ENCODE measurements at regions not wholly inside any gene's neighbourhood (a gene's known extent, or its start where the extent isn't known, plus 50 kb on each side); places are given as distances from the start of the nearest gene placed in this dataset.

DNA sequence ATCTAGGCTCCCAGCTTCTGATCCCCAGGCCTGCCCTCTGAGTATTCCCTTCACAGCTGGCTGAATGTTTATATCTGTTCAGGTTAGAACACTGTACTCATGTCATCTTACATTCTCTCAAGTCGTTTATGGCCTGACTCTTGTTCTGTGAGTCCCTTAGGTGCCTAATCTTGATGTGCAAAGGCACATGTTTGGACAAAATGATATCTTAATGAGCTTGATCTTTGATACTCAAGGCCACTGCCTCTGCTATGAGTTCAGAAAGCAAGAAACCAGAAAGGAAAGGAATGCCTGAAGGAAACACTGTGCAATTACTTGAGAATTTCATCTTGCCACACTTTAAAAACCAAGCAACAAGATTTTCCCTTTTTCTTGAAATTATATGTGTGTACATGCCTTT lies 391.8 kb upstream of the ZNF608 start:
- TF ChIP-seq, protein P1, sequence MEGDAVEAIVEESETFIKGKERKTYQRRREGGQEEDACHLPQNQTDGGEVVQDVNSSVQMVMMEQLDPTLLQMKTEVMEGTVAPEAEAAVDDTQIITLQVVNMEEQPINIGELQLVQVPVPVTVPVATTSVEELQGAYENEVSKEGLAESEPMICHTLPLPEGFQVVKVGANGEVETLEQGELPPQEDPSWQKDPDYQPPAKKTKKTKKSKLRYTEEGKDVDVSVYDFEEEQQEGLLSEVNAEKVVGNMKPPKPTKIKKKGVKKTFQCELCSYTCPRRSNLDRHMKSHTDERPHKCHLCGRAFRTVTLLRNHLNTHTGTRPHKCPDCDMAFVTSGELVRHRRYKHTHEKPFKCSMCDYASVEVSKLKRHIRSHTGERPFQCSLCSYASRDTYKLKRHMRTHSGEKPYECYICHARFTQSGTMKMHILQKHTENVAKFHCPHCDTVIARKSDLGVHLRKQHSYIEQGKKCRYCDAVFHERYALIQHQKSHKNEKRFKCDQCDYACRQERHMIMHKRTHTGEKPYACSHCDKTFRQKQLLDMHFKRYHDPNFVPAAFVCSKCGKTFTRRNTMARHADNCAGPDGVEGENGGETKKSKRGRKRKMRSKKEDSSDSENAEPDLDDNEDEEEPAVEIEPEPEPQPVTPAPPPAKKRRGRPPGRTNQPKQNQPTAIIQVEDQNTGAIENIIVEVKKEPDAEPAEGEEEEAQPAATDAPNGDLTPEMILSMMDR (conservative IDR thresholded peaks at IDR 0.05): no peak
- H3K27ac ChIP-seq: no peak overlapping the region

DNA sequence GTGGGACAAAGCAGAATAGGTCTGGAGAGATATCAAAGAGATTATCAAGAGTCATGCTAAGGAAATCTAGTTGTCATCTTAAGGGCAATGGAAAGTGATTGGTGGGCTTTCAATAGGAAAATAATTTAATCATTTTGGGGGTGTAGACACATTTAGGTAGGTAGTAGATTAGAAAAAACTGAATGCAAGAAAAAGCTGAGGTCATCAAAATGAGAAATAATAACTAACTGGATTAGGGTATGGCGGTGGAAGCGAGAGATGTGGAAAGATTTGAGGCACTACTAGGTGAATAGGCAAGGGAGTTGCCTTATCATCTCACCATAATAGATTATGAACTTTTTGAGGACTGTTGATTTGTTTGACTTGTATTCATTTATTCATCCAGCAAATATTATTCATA lies 393.2 kb upstream of the ZNF608 start:
- no peak overlapping the region for H3K27ac ChIP-seq
- TF ChIP-seq, protein P1 (conservative IDR thresholded peaks at IDR 0.05): no peak

DNA sequence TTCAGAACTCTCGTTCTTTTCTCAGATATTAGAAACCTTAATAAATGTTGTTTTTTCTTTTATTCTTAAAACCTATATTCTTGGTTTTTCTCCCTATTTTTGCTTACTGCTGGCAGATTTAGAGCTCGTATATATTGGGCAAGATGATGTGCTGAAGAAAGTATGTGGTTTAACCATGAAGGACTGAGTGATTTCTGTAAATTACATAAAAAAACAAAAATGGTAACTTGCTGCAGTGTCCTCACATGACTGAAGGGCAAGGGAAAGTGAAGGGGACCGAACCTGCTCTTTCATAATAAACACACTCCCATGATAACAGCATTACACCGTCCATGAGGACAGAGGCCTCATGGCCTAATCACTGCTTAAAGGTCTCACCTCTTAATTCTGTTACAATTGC lies 393.8 kb upstream of the ZNF608 start:
- TF ChIP-seq, protein P1 (conservative IDR thresholded peaks at IDR 0.05): no peak
- no peak overlapping the region for H3K27ac ChIP-seq

DNA sequence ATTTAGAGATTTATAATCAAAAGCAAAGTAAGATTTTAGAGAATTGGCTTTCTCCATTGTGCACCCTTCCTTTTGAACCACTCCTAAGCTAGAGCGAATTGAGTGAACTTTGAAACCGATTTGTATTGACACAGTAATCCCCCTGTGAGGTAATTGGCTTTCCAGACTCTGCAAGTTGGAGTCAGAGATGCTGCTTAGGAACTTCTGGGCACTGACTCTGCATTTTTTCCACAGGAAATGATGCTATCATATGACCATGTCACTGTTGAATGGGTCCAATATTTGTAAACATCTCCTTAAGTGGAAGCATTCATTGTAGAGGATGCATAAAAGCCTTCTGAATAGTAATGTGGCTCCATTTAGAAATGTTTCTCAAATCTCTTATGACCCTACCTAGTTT lies 394.4 kb upstream of the ZNF608 start:
- no peak overlapping the region for H3K27ac ChIP-seq
- TF ChIP-seq, protein P1 (conservative IDR thresholded peaks at IDR 0.05): no peak

DNA sequence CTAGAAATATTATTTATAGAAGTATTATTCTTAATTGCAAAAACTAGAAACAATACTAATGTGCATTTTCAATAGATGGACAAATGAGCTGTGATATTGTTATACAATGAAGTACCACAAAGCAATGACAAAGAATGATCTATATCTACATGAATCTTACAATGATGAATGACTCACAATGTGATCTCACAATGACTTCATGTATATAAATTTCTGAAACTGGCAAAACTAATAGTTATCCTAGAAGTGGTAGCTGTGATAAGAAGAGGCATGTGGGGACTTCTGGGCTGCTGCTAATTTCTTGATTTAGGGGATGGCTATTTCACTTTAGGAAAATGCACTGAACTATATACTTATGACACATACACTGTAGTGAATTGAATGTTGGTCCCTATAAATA lies 396.0 kb upstream of the ZNF608 start:
- H3K27ac ChIP-seq: no peak overlapping the region
- TF ChIP-seq, protein P1 (conservative IDR thresholded peaks at IDR 0.05): no peak

DNA sequence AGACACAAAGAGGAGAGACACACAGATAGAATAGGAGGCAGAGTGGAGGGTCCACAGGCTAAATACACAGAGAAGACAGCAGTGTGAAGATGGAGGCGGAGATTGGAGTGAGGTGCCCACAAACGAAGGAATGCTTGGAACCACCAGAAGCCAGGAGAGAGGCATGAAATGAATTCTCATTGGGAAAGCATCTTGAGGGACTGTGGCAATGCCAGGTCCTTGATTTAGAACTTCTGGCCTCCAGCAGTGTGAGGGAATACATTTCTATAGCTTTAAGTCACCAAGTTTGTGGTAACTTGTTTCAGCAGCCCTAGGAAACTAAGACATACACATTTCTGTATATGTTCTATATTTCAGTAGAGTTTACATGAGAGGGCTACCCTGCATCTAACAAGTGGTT lies 396.6 kb upstream of the ZNF608 start:
- no peak overlapping the region for H3K27ac ChIP-seq
- TF ChIP-seq, protein P1 (conservative IDR thresholded peaks at IDR 0.05): no peak

DNA sequence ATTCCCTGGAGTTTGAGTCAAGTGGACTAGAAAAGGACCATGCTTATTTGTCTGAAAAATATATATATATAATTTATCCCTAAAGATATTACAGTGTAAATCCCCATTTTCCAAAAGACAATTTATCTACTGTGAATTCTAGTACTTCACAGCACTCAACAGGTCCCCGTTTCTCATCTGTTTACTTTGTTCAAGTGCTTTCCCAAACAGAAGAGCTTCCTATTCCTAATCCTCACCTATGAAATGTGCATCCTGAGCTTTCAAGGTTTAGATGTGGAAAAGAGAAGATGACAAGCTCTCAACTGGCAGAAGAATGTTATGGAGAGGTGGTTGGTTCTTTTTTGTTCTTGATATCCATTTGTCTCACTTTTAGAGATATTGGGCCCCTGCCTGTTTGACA lies 401.6 kb upstream of the ZNF608 start:
- no peak overlapping the region for H3K27ac ChIP-seq
- TF ChIP-seq, protein P1 (conservative IDR thresholded peaks at IDR 0.05): no peak

DNA sequence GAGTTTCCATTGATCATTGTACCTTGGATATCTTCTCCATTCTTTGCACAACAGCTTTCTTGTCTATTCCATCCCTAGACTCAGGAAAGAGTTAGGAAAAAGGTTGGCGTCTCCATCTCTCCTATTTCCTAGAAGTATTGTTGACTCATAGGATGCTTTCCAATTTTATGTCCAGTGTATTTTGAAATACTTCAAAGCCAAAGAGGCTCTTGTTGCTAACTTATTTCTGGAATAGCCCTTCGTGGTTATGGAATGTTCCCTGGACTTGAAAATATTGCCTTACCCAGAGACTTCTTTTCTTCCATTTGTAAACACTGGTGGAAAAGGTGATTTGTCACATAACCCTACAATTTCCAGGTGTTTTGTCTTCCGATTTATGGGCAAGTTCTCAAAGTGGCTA lies 402.3 kb upstream of the ZNF608 start:
- TF ChIP-seq, protein P1 (conservative IDR thresholded peaks at IDR 0.05): no peak
- H3K27ac ChIP-seq: no peak overlapping the region

Measured in VCaP (cell line).